Medulla oblongata (tissue), 1 donor: ENCODE measurements at regions not wholly inside any gene's neighbourhood (a gene's known extent, or its start where the extent isn't known, plus 50 kb on each side); places are given as distances from the start of the nearest gene placed in this dataset.

Experiments
- DNase-seq: peaks from one replicate; pipeline ENCODE4 v3.0.0-alpha.2; 2015; ENCODE audit errors: extremely low spot score

DNA sequence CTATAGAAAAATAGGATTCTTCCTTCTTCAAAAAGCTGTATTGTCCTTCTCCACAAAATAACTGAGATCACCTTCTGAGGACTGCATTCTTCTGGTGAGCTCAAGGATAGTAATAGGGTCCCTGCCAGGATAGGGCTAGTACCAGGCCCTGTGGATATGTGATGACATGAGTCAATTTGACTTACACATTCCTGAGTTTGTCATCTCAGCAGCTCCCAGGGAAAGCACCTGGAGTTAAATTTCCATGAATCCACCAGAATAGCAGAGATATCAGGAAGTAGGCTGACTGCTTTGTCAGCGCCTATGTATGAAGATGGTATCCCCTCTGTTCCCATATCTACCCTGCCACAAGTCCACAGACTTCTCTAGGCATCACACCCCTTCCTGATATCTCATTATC is 225.8 kb downstream of the PMP22 start:
- DNase-seq, result no peak

DNA sequence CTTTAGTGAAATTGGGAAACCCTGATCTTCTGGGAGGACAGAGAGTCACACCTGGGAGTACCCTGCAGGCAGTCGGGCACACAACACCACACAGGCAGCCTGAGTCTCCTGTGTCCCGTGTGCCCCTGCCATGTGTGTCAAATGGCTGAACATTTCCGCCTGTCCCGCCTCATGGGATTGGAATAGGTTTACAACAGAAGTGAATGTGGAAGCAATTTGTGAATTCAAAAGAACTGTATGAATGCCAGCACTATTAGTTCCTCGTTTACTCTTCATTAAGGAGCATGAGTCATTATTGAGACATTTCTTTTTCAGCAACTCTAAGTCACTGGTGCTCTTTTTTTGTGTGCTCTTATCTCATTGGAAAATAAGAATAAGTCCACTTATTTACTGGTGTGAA is 226.5 kb downstream of the PMP22 start:
- DNase-seq, result no peak

DNA sequence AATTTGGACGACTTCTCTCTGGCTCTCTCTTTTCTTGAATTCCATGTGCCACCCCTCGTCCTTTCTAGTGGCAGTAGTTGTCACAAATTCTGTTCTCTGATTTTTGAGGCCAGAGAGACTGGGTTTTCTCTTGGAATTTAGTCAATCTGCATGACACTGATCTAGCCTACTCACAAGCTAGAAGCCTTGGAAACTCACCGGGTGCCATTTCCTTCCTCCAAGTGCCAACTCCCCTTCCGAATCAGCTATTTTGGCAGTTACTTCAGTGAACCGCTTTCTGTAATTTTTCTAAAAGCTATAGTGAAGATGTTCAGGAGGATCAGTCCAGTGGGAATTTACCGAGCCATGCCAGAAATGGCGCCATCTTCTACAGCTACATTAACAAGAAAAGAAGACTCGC is 228.9 kb downstream of the PMP22 start:
- no peak for DNase-seq

DNA sequence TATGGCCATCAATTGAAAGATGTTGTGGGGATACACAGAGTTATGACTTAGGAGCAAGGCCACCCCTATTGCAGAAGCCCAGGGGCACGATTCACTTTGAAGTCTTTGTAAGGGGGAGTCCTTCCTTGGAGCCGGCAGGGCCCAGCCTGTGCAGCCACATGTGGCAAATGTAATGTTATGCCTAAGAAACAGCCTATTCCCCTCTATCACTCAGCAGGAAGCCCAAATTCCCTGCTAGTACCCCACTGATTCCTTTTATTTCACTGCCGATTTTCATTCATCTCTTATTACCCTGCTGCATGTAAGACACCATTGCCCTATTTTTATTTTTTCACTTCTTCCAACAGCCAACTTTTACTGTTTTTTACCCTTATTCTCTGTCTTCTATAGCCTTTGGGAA is 233.2 kb downstream of the PMP22 start:
- no peak for DNase-seq

DNA sequence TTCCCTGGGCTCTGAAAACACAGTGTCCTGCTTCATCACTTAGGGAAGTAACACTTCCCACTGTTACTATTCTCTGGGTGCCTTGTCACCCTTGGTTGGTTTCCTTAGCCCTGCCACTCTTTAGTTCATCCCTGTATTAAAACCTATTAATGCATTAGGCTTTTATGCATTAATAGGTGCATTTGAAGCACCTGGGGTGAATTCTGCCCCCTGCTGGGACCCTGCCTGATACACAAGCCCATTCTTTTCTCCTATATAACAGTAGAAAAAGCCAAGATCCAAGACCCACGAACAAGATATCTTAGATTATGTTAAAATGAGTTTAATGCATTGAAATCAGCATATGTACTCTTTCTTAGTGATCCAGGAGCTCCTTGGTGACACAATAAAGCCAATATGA is 235.7 kb downstream of the PMP22 start:
- no peak for DNase-seq

DNA sequence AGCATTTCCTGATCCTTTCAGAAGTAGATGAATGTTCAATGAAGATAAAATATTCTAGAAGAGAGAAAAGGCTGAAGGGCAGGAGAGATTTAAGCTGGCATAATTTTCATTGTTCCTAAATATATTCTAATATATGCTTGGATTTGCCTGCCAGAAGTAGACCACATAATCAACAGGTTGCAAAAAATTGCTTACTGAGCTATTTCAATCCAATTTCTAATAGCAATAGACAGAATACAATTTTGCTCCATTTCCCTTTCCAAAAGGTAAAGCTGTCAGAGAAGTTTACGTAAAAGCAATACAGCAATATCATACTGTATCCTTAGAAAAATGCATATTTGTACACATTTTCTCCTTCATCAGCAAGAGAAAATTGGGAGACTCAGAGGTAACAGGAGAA is 237.3 kb downstream of the PMP22 start:
- DNase-seq, result no peak

DNA sequence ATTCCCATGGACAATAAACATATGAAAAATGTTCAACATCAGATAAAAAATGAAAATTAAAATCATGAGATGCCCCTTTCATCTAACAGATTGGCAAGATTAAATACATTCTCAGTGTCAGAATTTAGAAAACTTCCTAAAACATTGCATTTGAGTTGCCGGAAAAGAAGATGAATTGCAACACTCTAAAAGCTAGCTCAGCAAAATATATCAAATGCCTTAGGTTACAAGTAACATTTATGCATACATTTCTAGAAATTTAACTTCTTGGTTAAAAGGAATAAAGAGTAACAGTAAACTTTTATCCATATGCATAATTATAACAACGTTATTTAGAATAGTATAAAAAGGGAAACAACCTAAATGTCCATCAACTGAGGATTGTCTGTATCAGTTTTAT is 239.0 kb downstream of the PMP22 start:
- no peak for DNase-seq

DNA sequence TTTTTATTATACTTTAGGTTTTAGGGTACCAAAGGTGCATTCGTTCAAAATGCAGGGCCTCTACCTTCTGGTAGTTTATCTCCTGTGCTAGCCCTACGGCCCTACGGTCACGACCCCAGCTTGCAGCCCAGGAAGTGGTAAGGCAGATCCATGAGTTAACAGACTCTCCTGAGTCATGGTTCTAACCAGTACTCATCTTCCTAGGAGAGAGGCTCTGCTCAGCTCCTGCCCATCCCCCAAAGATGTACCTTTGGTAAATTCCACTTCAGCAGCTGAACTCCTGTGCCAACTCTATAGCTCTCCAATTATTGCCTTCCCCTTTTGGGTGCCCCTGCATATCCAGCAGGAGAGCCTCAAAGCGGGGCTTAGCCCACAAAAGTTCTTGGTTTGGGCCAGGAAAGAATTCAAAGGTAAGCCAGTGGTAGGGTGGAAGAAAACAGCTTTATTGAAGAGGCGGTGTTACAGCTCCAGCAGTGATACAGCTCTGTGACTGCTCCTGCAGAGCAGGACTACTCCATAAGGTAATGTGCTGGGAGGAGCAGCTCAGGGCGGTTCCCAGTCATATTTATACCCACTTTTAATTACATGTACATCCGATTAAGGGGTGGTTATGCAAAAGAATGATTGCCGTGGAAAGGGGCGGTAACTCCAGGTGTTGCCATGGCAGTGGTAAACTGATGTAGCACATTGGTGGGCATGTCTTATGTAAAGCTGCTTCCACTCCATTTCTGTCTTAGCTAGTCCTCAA is 241.4 kb downstream of the PMP22 start:
- no peak for DNase-seq

DNA sequence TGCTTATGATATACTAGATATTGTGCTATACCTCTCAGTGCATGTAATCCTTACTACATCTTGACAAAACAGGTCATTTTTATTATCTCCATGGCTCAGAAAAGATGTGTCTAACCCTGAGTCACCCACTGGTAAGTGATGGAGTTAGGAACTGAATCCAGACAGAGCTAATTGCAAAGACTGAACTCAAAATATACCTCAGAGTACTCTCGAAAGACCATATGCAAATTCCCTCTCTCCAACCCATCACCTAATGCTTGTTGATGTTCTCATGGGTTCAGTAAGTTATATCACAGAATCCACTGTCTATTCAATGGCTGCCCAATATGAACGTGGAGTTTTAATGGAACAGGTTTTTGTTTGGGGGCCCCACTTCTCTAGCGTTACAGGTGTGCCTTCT is 246.0 kb downstream of the PMP22 start:
- no peak for DNase-seq

DNA sequence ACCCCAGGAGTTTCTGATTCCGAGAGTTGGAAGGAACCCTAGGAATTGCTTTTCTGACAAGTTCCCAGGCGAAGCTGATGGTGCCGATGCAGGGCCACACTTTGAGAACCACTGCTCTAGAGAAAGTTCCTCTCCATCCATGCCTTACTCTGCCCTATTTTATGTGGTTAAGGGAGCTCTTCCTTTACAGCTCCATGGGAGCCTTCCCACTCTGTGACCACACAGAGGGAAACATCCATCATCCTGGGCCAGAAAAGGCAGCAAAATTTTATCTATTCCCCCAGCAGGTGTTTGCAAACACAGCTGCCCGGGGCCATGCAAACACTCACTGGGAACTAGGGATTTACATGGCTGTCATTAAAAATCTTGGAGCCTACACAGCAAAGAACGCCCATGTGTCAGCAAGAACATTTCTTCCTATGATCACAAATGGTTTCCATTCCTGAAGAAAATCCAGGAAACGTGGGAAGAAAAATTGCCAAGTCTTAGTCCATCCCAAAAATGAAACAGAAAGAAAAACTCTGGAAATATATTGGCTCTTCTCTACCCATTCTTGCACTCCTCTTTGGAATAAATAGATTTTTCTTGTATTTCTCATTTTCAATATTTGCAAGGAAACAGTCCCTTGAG is 252.7 kb downstream of the PMP22 start:
- no peak for DNase-seq

DNA sequence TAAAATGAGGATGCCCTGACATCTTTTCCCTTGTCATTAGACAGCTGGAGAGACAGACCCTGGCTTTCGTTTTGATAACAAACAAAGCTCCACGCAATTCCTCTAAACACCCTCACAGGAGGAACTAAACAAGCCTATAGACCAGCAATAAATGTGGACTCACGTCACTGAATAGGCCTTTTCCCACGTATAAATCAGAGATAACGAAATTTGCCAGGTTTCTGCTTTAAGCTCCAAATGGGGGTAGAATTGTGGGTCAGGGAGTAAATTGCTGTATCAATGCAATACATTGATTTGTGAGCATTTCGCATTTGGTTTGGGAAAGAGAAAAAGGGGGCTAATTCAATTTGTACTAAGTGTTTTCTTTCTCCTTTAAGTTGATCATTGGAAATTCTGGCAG is 256.0 kb downstream of the PMP22 start:
- DNase-seq, result no peak

DNA sequence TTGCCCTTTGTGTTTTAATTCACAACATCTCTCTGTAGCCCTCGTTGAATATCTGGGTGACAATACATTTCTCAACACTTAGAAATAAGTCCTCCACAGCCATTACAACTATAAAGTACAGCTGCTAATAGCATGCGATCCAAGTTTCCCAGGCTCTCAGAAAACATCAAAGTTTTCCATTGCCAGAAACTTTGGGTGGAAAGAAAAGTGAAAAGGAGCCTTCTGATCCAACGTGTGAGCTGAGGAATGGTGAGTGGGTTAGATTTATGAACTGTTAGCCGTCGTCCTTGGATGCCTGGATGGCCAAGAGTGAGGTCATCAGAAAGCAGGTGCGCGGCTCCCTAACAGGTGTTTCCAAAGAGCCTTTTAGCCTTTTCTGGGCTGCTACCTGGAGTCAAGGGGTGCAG is 258.0 kb downstream of the PMP22 start:
- no peak for DNase-seq

DNA sequence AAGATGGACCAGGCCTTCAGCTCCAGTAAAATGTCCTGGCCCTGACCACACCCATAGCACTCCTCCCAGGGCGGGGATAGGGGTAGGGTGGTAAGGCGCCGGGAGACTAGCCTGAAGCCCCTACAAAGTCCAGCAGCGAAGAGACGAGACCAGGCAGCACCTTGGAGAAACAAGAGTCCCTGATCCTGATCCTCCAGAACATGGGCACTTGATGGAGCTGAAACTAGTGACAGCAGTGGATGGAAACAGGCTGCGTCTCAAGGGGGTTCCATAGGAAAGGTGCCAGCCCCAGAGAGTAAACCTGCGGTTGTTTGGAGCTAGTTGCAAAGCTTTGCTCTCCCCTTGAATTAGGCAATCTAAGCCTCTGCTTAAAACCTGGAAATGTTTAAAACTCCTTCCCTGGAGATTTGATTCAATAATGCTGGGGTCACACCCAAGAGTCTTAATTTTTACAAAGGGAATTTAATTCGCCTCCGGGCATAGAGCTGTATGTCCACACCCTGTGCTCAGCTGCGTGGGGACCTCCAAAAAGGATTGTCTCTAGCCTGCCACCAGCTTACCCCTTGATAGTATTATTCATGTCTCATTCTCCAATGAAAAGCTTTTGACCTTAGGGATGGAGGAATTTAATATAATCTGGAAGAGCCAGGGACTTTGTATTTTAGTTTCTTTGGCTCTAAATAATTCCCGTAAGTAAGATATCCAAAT is 258.6 kb downstream of the PMP22 start:
- DNase-seq, result no peak

DNA sequence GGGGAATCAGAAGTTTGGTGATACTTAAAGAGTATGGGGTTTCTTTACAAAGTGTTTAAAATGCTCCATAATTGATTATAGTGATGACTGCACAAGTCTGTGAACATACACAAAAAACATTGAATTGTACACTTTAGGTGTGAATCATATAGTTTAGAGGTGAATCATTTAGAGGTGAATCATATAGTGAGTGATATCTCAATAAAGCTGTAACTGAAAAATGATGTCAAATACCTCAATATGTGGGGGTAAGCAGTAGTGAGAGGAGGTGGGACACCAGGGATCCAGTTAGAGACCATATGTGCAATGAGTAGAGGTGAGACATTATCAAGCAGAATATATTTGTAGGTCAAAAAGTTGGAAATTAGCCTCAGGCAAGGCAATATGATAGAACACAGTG is 264.5 kb downstream of the PMP22 start:
- no peak for DNase-seq

DNA sequence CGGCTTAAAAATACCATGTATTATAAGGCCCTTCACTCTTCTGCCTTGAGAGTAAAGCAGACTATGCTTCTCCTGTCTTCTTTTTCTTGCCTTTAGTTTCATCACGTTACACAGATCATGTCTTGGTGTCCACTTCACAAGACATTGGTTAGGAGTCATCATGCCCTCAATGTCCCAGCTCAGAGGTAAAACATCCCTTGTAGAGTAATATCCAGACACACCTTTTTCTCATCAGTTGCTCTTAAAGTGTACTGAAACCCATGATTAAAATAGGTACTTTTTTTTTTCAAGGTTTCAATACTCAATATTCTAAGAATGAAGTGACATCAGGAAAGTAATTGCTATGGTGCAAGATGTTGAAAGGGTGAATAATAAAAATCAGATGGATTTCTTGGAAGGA is 267.8 kb downstream of the PMP22 start:
- no peak for DNase-seq

DNA sequence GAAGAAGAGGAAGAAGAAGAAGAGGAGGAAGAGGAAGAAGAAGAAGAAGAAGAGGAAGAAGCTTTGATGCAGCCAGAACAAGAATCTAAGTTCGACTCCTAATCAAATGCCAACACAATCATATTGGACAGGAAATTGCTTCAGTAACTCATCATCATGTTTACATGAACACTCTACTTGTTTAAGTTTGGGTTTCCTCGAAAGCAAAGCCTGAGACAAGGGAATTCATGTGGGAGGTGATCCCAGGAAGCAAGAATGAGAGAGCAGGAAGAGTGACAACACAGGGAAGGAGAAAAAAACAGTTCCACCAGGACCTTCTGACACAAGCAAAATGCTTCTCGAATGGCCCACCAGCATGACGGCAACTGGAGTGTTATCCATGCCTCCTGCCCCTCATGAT is 279.0 kb downstream of the PMP22 start:
- no peak for DNase-seq

DNA sequence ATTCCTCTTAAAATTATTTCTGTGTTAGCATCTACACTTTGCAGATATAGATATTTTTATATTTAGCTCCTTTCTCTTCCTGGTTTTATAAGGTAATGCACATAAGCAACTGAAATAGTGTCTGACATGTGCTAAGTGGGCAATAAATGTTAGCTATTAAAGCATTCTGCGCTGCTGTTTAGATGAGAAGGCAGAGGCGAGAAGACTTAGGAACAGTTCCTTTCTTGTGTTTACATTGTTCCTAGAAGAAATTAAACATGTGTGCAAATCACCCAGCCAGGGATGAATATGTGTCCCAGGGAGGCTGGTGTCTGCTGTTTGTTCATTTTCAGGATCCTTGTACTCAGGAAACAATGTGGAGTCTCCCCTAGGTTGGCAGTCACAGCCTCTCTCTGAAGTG is 292.3 kb downstream of the PMP22 start:
- no peak for DNase-seq

DNA sequence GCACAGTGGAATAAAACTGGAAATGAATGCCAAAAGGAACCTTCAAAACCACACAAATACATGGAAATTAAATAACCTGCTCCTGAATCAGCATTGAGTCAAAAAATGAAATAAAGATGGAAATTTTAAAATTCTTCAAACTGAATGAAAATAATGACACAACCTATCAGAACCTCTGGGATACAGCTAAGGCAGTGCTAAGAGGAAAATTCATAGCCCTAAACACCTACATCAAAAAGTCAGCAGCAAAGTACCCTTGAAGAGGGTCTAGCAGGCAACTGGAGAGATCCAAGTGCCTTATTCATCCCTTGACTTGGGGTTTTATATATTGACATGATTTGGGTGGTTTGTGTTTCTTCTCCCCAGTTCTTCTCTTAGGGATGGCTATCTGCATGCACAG is 294.1 kb downstream of the PMP22 start:
- no peak for DNase-seq

DNA sequence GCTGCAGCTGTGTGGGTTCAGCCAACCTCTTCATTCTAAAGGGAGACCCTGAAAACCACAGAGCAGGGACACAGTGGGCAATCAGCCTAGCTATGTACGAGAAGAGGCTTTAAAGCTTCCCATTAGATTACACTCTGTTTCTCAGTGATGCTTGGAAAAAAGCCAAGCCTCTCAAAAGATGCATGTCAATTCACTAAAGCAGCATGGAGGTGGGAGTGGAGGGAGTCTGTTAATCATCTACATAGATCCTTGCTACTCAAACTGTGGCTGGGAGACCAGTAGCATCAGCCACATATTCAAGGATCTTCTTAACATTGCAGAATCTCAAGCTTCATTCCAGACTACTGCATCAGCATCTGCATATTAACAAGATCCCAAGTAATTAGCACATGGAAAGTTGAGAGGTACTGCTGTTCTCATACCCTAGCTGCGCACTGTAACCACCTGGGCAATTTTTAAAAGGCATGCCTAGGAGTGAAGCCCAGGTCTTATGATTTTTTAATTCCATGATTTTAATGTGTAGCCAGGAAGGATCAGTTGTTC is 305.9 kb downstream of the PMP22 start:
- no peak for DNase-seq

DNA sequence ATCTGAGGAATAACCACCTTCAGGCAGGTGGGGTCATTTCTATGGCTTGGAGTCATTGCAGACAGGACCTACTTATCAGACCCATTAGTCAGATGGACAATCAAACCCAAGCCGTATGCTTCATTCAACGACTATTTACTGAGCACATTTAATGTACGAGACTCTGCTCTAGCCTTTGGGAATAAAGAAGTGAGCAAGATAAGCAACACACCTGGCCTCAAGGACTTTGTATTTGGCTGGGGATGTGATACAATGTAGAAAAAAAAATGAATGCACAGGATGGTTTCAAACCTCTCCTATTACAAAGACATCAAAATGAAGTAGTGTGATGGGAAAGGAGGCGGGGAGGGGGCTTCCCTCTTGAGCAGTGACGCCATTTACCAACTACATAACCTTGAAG is 311.7 kb downstream of the PMP22 start:
- no peak for DNase-seq

DNA sequence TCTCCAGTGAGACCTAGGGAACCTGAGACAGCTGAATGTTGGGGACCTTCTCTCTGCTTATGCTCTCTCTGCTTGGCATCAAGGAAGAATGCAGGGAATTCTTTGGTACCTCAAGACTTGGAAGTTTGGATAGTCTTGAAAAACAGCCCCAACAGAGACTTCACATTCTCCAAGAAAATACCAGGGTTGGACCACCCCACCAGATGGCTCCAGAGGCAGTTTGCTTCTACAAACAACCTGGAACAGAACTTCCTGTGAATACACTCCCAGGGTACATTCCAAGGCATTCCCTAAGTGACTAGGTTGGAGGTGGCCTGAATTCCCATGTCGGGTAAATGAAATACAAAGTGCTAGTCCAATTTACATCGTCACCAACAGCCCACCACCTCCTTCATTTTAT is 314.4 kb downstream of the PMP22 start:
- DNase-seq, result no peak

DNA sequence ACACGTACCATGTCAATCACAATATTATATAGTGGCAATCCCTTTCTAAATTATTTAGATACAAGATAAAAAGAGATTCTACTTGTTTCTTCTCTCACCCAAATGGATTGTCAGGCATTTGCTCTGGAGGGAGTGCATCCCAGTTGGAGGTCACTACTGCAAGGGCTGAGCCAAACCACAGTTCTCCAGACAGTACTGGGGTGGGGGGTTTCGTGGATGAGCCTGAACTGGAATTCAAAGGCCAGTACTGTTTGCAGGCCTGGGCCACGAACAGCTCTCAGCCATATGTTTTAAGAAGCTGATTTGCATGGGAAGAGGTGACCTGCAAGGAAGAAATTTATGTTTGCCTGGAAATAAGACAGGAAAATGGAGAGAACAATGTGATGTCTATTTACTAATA is 314.9 kb downstream of the PMP22 start:
- DNase-seq, result no peak

DNA sequence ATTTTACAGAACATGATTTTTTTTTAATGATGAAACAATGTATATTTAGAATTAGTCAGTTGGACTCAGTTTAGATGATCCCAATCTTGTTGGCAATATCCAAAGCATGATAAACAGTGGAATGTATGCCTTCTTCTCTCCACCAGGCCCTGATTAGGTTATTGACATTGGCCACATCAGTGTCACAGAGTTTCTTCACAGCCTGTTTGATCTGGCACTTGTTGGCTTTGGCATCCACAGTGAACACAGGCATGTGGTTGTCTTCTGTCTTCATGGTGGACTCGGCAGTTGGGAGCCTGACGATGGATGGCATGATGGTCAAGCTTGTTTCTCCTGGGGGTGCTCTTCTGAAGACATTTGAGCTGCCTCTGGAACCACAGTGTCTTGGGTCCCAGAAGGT is 317.5 kb downstream of the PMP22 start:
- DNase-seq, result no peak
